Thoracic aorta (tissue), 2 donors: ENCODE measurements at regions not wholly inside any gene's neighbourhood (a gene's known extent, or its start where the extent isn't known, plus 50 kb on each side); places are given as distances from the start of the nearest gene placed in this dataset.

ENCODE experiments used
- ATAC-seq: fragments of 150-250 bp; one replicate; pipeline ENCODE4 v1.8.0; 2017; ENCODE audit warnings: low read depth; ENCODE audit not compliant: insufficient number of reproducible peaks, low FRiP score
- DNase-seq: peaks from one replicate; pipeline ENCODE4 v3.0.0-alpha.2; 2020; ENCODE audit warnings: low spot score
- H3K27ac ChIP-seq, 2 donors: fragments of 200-600 bp; sonication (generic); 1 replicate in 1 of 2; 2 replicates in 1 of 2; pipeline ENCODE4 v1.5.1; 2016; ENCODE audit warnings: mild to moderate bottlenecking in 2 of 2, moderate library complexity in 2 of 2
- H3K27me3 ChIP-seq: fragments of 200-600 bp; sonication (generic); replicated peaks from 2 replicates; pipeline ENCODE4 v1.6.0; 2016; ENCODE audit warnings: mild to moderate bottlenecking; ENCODE audit not compliant: insufficient read depth
- H3K36me3 ChIP-seq: fragments of 200-600 bp; sonication (generic); one replicate; pipeline ENCODE4 v1.5.1; 2016
- H3K4me1 ChIP-seq, 2 donors: fragments of 200-600 bp; sonication (generic); 1 replicate in 1 of 2; 2 replicates in 1 of 2; pipeline versions ENCODE4 v1.5.1 to v1.6.0; 2016; ENCODE audit warnings: low read depth in 2 of 2, mild to moderate bottlenecking in 1 of 2; ENCODE audit not compliant: control insufficient read depth in 1 of 2
- H3K4me3 ChIP-seq: fragments of 200-600 bp; sonication (generic); 2 replicates; pipeline ENCODE4 v1.5.1; 2016; ENCODE audit warnings: mild to moderate bottlenecking
- H3K9me3 ChIP-seq: fragments of 200-600 bp; sonication (generic); 2 replicates; pipeline ENCODE4 v1.5.1; 2016
- CTCF ChIP-seq: fragments of 200-600 bp; sonication (generic); IDR thresholded peaks from one replicate; pipeline ENCODE4 v1.5.1; 2019; ENCODE audit warnings: antibody characterized with exemption

GRCh38 chr6:140355476-140355875 is 981.0 kb upstream of the CITED2 start:
- Histone ChIP-seq H3K9me3 (no peaks in the 10 kb centered on the region), H3K4me3 (no peak overlapping the region), H3K4me1 (no peaks in the 10 kb centered on the region), H3K27me3 (no peaks in the 10 kb centered on the region), H3K36me3 (no peaks in the 10 kb centered on the region), H3K27ac (no peak overlapping the region)
- no peak for TF ChIP-seq CTCF
- ATAC-seq (no peak), DNase-seq (no peak)

- H3K4me1 ChIP-seq: no peaks in the 10 kb centered on the region
- no peaks in the 10 kb centered on the region for H3K36me3 ChIP-seq
- ATAC-seq (no peak), DNase-seq (no peak)
- no peak overlapping the region for H3K4me3 ChIP-seq
- no peak overlapping the region for H3K27ac ChIP-seq
- no peaks in the 10 kb centered on the region for H3K9me3 ChIP-seq
- no peaks in the 10 kb centered on the region for H3K27me3 ChIP-seq
- TF ChIP-seq CTCF: no peak
These were observed 979.8 kb upstream of the CITED2 start for GRCh38 chr6:140354296-140354695.

GRCh38 chr6:140353536-140353935 is 979.1 kb upstream of the CITED2 start:
- Histone ChIP-seq H3K36me3 (no peaks in the 10 kb centered on the region), H3K4me3 (no peak overlapping the region), H3K4me1 (no peaks in the 10 kb centered on the region), H3K9me3 (no peaks in the 10 kb centered on the region), H3K27me3 (no peaks in the 10 kb centered on the region), H3K27ac (no peak overlapping the region)
- ATAC-seq: no peak
- no peak for DNase-seq
- TF ChIP-seq CTCF: no peak

GRCh38 chr6:140346428-140346827 is 972.0 kb upstream of the CITED2 start:
- no peak for ATAC-seq
- H3K36me3 ChIP-seq: no peaks in the 10 kb centered on the region
- peaks cover 0 to 23% of the 10 kb centered on the region in 2 donors for H3K4me1 ChIP-seq
- no peaks in the 10 kb centered on the region for H3K27me3 ChIP-seq
- no peak overlapping the region for H3K27ac ChIP-seq
- DNase-seq: no peak
- no peaks in the 10 kb centered on the region for H3K9me3 ChIP-seq
- H3K4me3 ChIP-seq: no peak overlapping the region
- no peak for TF ChIP-seq CTCF

- H3K36me3 ChIP-seq: no peaks in the 10 kb centered on the region
- H3K9me3 ChIP-seq: no peaks in the 10 kb centered on the region
- DNase-seq (no peak), ATAC-seq (no peak)
- no peak overlapping the region for H3K27ac ChIP-seq
- H3K4me1 ChIP-seq: peaks cover 0 to 23% of the 10 kb centered on the region in 2 donors
- TF ChIP-seq CTCF: no peak
- no peak overlapping the region for H3K4me3 ChIP-seq
- no peaks in the 10 kb centered on the region for H3K27me3 ChIP-seq
These were observed 971.5 kb upstream of the CITED2 start for GRCh38 chr6:140345935-140346334.
